ENCODE measurements at regions not wholly inside any gene's neighbourhood (a gene's known extent, or its start where the extent isn't known, plus 50 kb on each side); places are given as distances from the start of the nearest gene placed in this dataset.

GRCh38 chr10:43808136-43808535 lies 159.5 kb upstream of the ZNF32 start:
- Histone ChIP-seq H3K36me3 (no peaks in the 10 kb centered on the region), H3K4me3 (ENCODE audit: low read depth, low read length) (no peak overlapping the region), H3K27ac (no peak overlapping the region), H3K27me3 (ENCODE audit: insufficient read depth, low read depth, severe bottlenecking) (no peaks in the 10 kb centered on the region), H3K9me3 (ENCODE audit: severe bottlenecking) (no peaks in the 10 kb centered on the region)
- no peak for DNase-seq
- no peak for TF ChIP-seq CTCF (IDR thresholded peaks at IDR 0.05; ENCODE audit: low read depth, low read length)

GRCh38 chr10:43806831-43807640 lies 158.4 kb upstream of the ZNF32 start:
- no peak for DNase-seq
- no peaks in the 10 kb centered on the region for H3K27me3 ChIP-seq (ENCODE audit: insufficient read depth, low read depth, severe bottlenecking)
- no peak overlapping the region for H3K27ac ChIP-seq
- H3K4me3 ChIP-seq (ENCODE audit: low read depth, low read length), result no peak overlapping the region
- no peaks in the 10 kb centered on the region for H3K36me3 ChIP-seq
- H3K9me3 ChIP-seq (ENCODE audit: severe bottlenecking), result no peaks in the 10 kb centered on the region
- TF ChIP-seq CTCF (IDR thresholded peaks at IDR 0.05; ENCODE audit: low read depth, low read length), result no peak

GRCh38 chr10:43803791-43804190 lies 155.1 kb upstream of the ZNF32 start:
- no peak overlapping the region for H3K4me3 ChIP-seq (ENCODE audit: low read depth, low read length)
- TF ChIP-seq CTCF (IDR thresholded peaks at IDR 0.05; ENCODE audit: low read depth, low read length), result no peak
- H3K27ac ChIP-seq, result no peak overlapping the region
- no peaks in the 10 kb centered on the region for H3K9me3 ChIP-seq (ENCODE audit: severe bottlenecking)
- no peaks in the 10 kb centered on the region for H3K27me3 ChIP-seq (ENCODE audit: insufficient read depth, low read depth, severe bottlenecking)
- no peaks in the 10 kb centered on the region for H3K36me3 ChIP-seq
- no peak for DNase-seq

- no peak overlapping the region for H3K27ac ChIP-seq
- H3K4me3 ChIP-seq (ENCODE audit: low read depth, low read length), result no peak overlapping the region
- no peaks in the 10 kb centered on the region for H3K36me3 ChIP-seq
- H3K9me3 ChIP-seq (ENCODE audit: severe bottlenecking), result no peaks in the 10 kb centered on the region
- no peak for TF ChIP-seq CTCF (IDR thresholded peaks at IDR 0.05; ENCODE audit: low read depth, low read length)
- no peaks in the 10 kb centered on the region for H3K27me3 ChIP-seq (ENCODE audit: insufficient read depth, low read depth, severe bottlenecking)
- no peak for DNase-seq
Observed at GRCh38 chr10:43802988-43803696, 154.5 kb upstream of the ZNF32 start.

- H3K36me3 ChIP-seq, result no peaks in the 10 kb centered on the region
- H3K27me3 ChIP-seq (ENCODE audit: insufficient read depth, low read depth, severe bottlenecking), result no peaks in the 10 kb centered on the region
Observed at GRCh38 chr10:43801626-43802025, 152.9 kb upstream of the ZNF32 start.

More at GRCh38 chr10:43801626-43802025, 152.9 kb upstream of the ZNF32 start:
- Histone ChIP-seq H3K27ac (no peak overlapping the region), H3K9me3 (ENCODE audit: severe bottlenecking) (no peaks in the 10 kb centered on the region), H3K4me3 (ENCODE audit: low read depth, low read length) (no peak overlapping the region)
- no peak for TF ChIP-seq CTCF (IDR thresholded peaks at IDR 0.05; ENCODE audit: low read depth, low read length)
- peak; percentile 64 for DNase-seq

All from WERI-Rb-1 (cell line).